H1 (cell line): ENCODE measurements at regions not wholly inside any gene's neighbourhood (a gene's known extent, or its start where the extent isn't known, plus 50 kb on each side); places are given as distances from the start of the nearest gene placed in this dataset.

Experiments used
- CTCF ChIA-PET: fragments of 300-600 bp; sonication (Branson Sonifier 250); formaldehyde crosslinking; loops from one replicate; lab custom pipeline; 2021; ENCODE audit not compliant: partially characterized antibody; lab: Charles Lee
- POLR2A ChIA-PET: fragments of 300-600 bp; sonication (Branson Sonifier 250); formaldehyde crosslinking; loops from one replicate; lab custom pipeline; 2021; ENCODE audit warnings: inconsistent platforms; ENCODE audit not compliant: partially characterized antibody; lab: Charles Lee
- DNase-seq, 2 experiments: peaks; one replicate each; pipeline versions ENCODE4 v3.0.0 to v3.0.0-alpha.2; 2010 to 2022; ENCODE audit warnings: low spot score in 2 of 2, low read depth in 1 of 2, mixed read lengths in 1 of 2
- FAIRE-seq: peaks from 2 replicates; lab custom pipeline; 2011; peaks lifted over from hg19 to GRCh38; lab: Jason Lieb, UNC
- H2AFZ ChIP-seq: 2 replicates; pipeline ENCODE4 v1.8.1; 2012; ENCODE audit warnings: low read length, inconsistent platforms
- H2AK5ac ChIP-seq: 2 replicates; pipeline ENCODE4 v1.6.1; 2013; ENCODE audit warnings: low read depth, low read length
- H2BK120ac ChIP-seq: replicated peaks from 2 replicates; pipeline ENCODE3; 2013; ENCODE audit warnings: low read depth, low read length, inconsistent platforms
- H2BK12ac ChIP-seq: 2 replicates; pipeline ENCODE4 v1.6.1; 2013; ENCODE audit warnings: low read depth, low read length
- H2BK15ac ChIP-seq: 2 replicates; pipeline ENCODE4 v1.6.1; 2013; ENCODE audit warnings: low read length
- H2BK20ac ChIP-seq: 2 replicates; pipeline ENCODE4 v1.6.1; 2013; ENCODE audit warnings: low read length
- H2BK5ac ChIP-seq: 2 replicates; pipeline ENCODE4 v1.6.1; 2013; ENCODE audit warnings: low read depth, low read length
- H3K14ac ChIP-seq: 2 replicates; pipeline ENCODE4 v1.6.1; 2013; ENCODE audit warnings: inconsistent platforms; ENCODE audit not compliant: insufficient read length
- H3K18ac ChIP-seq: 2 replicates; pipeline ENCODE4 v1.6.1; 2013; ENCODE audit warnings: low read length; ENCODE audit errors: extremely low read depth
- H3K23ac ChIP-seq: 2 replicates; pipeline ENCODE4 v1.6.1; 2013; ENCODE audit warnings: inconsistent platforms; ENCODE audit not compliant: insufficient read length
- H3K23me2 ChIP-seq: 2 replicates; pipeline ENCODE4 v1.6.1; 2013; ENCODE audit warnings: low read depth, low read length
- H3K27ac ChIP-seq: 2 replicates; pipeline ENCODE4 v1.6.1; 2011; ENCODE audit warnings: low read depth, low read length, inconsistent platforms
- H3K27me3 ChIP-seq, 4 experiments: replicated peaks in 1 of 4; 1 replicate in 1 of 4; 2 replicates in 3 of 4; pipeline versions ENCODE4 v1.6.1 to v1.8.1; 2011 to 2013; ENCODE audit warnings: low read length in 3 of 4, mild to moderate bottlenecking in 3 of 4, inconsistent platforms in 2 of 4, mixed read lengths in 2 of 4, moderate library complexity in 1 of 4; ENCODE audit not compliant: control insufficient read depth in 3 of 4, insufficient read depth in 3 of 4; ENCODE audit errors: extremely low read depth in 1 of 4
- H3K36me3 ChIP-seq, 4 experiments: 2 replicates each; pipeline versions ENCODE4 v1.6.1 to v1.8.1; 2011 to 2013; ENCODE audit warnings: mild to moderate bottlenecking in 4 of 4, low read length in 3 of 4, moderate library complexity in 2 of 4, control low read depth in 1 of 4, inconsistent platforms in 1 of 4; ENCODE audit not compliant: insufficient read depth in 4 of 4, control insufficient read depth in 2 of 4
- H3K4ac ChIP-seq: replicated peaks from 2 replicates; pipeline ENCODE3; 2013; ENCODE audit warnings: low read length, low read depth, mixed read lengths, inconsistent platforms; ENCODE audit not compliant: insufficient read length
- H3K4me1 ChIP-seq, 4 experiments: replicated peaks in 1 of 4; 1 replicate in 1 of 4; 2 replicates in 3 of 4; pipeline versions ENCODE4 v1.6.1 to v1.8.1; 2011 to 2013; ENCODE audit warnings: low read length in 3 of 4, inconsistent platforms in 2 of 4, mixed read lengths in 1 of 4; ENCODE audit not compliant: insufficient read depth in 4 of 4, control insufficient read depth in 3 of 4
- H3K4me2 ChIP-seq, 2 experiments: 2 replicates each; pipeline versions ENCODE4 v1.6.1 to v1.8.1; 2011 to 2013; ENCODE audit warnings: low read depth in 2 of 2, low read length in 2 of 2, control low read depth in 1 of 2, inconsistent platforms in 1 of 2, mild to moderate bottlenecking in 1 of 2; ENCODE audit not compliant: insufficient read depth in 1 of 2
- H3K4me3 ChIP-seq, 4 experiments: fragments of 200-600, 300-600 bp in 1 of 4; sonication (generic), shearing (Covaris generic), sonication (Bioruptor Twin) in 1 of 4; 2 replicates each; pipeline versions ENCODE4 v1.5.1 to v1.8.1; 2011 to 2016; ENCODE audit warnings: low read length in 4 of 4, low read depth in 3 of 4, control low read depth in 2 of 4, inconsistent platforms in 2 of 4, mild to moderate bottlenecking in 2 of 4, mixed read lengths in 1 of 4, moderate library complexity in 1 of 4; ENCODE audit not compliant: insufficient read depth in 2 of 4; ENCODE audit errors: extremely low read depth in 1 of 4
- H3K56ac ChIP-seq: replicated peaks from 2 replicates; pipeline ENCODE3; 2013; ENCODE audit warnings: low read depth, mild to moderate bottlenecking, mixed read lengths, low read length, inconsistent platforms; ENCODE audit not compliant: insufficient read length
- H3K79me1 ChIP-seq: 2 replicates; pipeline ENCODE4 v1.6.1; 2013; ENCODE audit warnings: low read depth, low read length, control low read depth
- H3K79me2 ChIP-seq, 2 experiments: 2 replicates each; pipeline versions ENCODE4 v1.6.1 to v1.8.1; 2012 to 2013; ENCODE audit warnings: low read length in 2 of 2, mild to moderate bottlenecking in 2 of 2, inconsistent platforms in 1 of 2; ENCODE audit not compliant: insufficient read depth in 2 of 2, control insufficient read depth in 1 of 2
- H3K9ac ChIP-seq, 4 experiments: replicated peaks in 1 of 4; 1 replicate in 1 of 4; 2 replicates in 3 of 4; pipeline versions ENCODE4 v1.6.1 to v1.8.1; 2011 to 2013; ENCODE audit warnings: low read depth in 3 of 4, low read length in 3 of 4, control low read depth in 2 of 4, mild to moderate bottlenecking in 2 of 4, moderate library complexity in 2 of 4, inconsistent platforms in 1 of 4; ENCODE audit errors: extremely low read depth in 1 of 4
- H3K9me3 ChIP-seq, 2 experiments: 2 replicates each; pipeline versions ENCODE4 v1.6.1 to v1.8.1; 2012 to 2013; ENCODE audit warnings: mild to moderate bottlenecking in 2 of 2, moderate library complexity in 2 of 2, control low read depth in 1 of 2, inconsistent platforms in 1 of 2, low read depth in 1 of 2, low read length in 1 of 2, mixed read lengths in 1 of 2; ENCODE audit not compliant: insufficient read depth in 2 of 2
- H4K20me1 ChIP-seq, 2 experiments: replicated peaks in 1 of 2; 2 replicates each; pipeline versions ENCODE3 to v1.8.1; 2011 to 2013; ENCODE audit warnings: inconsistent platforms in 2 of 2, low read length in 2 of 2, mild to moderate bottlenecking in 1 of 2; ENCODE audit not compliant: insufficient read depth in 2 of 2, control insufficient read depth in 1 of 2
- H4K5ac ChIP-seq: 2 replicates; pipeline ENCODE4 v1.6.1; 2013; ENCODE audit warnings: low read length, low read depth, mixed read lengths, inconsistent platforms; ENCODE audit not compliant: insufficient read length
- H4K8ac ChIP-seq: 2 replicates; pipeline ENCODE4 v1.8.0; 2013; ENCODE audit warnings: mild to moderate bottlenecking, moderate library complexity, low read length, inconsistent platforms; ENCODE audit not compliant: insufficient read depth; ENCODE audit errors: extremely low read depth
- H4K91ac ChIP-seq: replicated peaks from 2 replicates; pipeline ENCODE3; 2013; ENCODE audit warnings: low read length, mixed read lengths, inconsistent platforms; ENCODE audit not compliant: insufficient read length
- ATF2 ChIP-seq: IDR thresholded peaks from 2 replicates; pipeline ENCODE4 v1.6.1; 2012; ENCODE audit warnings: low read length, inconsistent platforms
- EP300 ChIP-seq, 2 experiments: IDR thresholded peaks; 1 replicate in 1 of 2; 2 replicates in 1 of 2; pipeline ENCODE4 v1.6.1; 2011 to 2012; ENCODE audit warnings: low read depth in 2 of 2, low read length in 2 of 2, mild to moderate bottlenecking in 2 of 2, borderline replicate concordance in 1 of 2, inconsistent platforms in 1 of 2, moderate library complexity in 1 of 2
- NANOG ChIP-seq: IDR thresholded peaks from 2 replicates; pipeline ENCODE4 v1.6.1; 2011; ENCODE audit warnings: low read length, low read depth, mild to moderate bottlenecking, inconsistent platforms; ENCODE audit not compliant: insufficient read depth, poor library complexity, severe bottlenecking
- SIRT6 ChIP-seq: IDR thresholded peaks from one replicate; pipeline ENCODE4 v1.7.1; 2012; ENCODE audit warnings: low read length, inconsistent platforms
- SIX5 ChIP-seq: IDR thresholded peaks from 2 replicates; pipeline ENCODE4 v1.6.1; 2011; ENCODE audit warnings: mild to moderate bottlenecking, low read depth, low read length
- SUZ12 ChIP-seq: fragments of 200-600 bp; sonication (generic); IDR thresholded peaks from 2 replicates; pipeline ENCODE4 v1.6.1; 2012; ENCODE audit warnings: mild to moderate bottlenecking, inconsistent platforms, low read length, moderate library complexity, mixed read lengths
- TAF1 ChIP-seq: IDR thresholded peaks from 2 replicates; pipeline ENCODE4 v1.6.1; 2011; ENCODE audit warnings: mild to moderate bottlenecking, low read depth, low read length
- whole genome bisulfite sequencing, 2 experiments: shearing (Covaris generic) in 1 of 2; methylation state at CpG; one replicate each; pipeline versions ENCODE4 v1.1.6 to v1.1.7; 2013 to 2015; ENCODE audit warnings: low lambda C conversion rate in 2 of 2, mixed read lengths in 2 of 2, inconsistent platforms in 1 of 2, low coverage in 1 of 2, missing lambda C conversion rate in 1 of 2; ENCODE audit not compliant: insufficient replicate concordance in 2 of 2, insufficient coverage in 1 of 2, insufficient read length in 1 of 2; ENCODE audit errors: extremely low coverage in 1 of 2, missing lambda C conversion rate in 1 of 2; 5-methylcytosine and 5-hydroxymethylcytosine counted together

GRCh38 chr1:58308206-58308605 is 238.3 kb downstream of the OMA1 start:
- DNase-seq, result peak; percentile 5 to 49
- WGBS, 2 experiments, result 50% methylated on average over 1 of the region's 1 CpG; no CpG with 5 or more reads in 1 of the 2 experiments
- Histone ChIP-seq H2AK5ac (no peak overlapping the region), H2AFZ (0 out of 2 replicates have a peak overlapping the region, but pooled peaks have one; percentile 43), H3K27me3 (no peaks in the 10 kb centered on the region), H3K9ac (no peak overlapping the region), H3K23ac (no peak overlapping the region), H2BK5ac (no peak overlapping the region), H4K91ac (no peak overlapping the region), H2BK12ac (no peak overlapping the region), H2BK120ac (no peak overlapping the region), H3K4me1 (peaks cover 4 to 14% (median 8%) of the 10 kb centered on the region in 4 experiments; a peak in 4 of 7 replicates)
- CTCF ChIA-PET, result interaction anchor here (1.0 to 1.2 kb wide), 2 partner anchors 17 to 58 kb away, joined by 3 to 4 read pairs; no protein-coding TSS in a partner anchor
- TF ChIP-seq SIX5 (peak; percentile 24), SUZ12 (no peak), NANOG (no peak), ATF2 (no peak), SIRT6 (no peak), TAF1 (peak; percentile 36; the same call in 1 of the 2 replicates), EP300 (IDR thresholded peaks at IDR 0.05; ENCODE audit: borderline replicate concordance in 1 of 2, low read depth in 2 of 2, low read length in 2 of 2) (no peak)
- TF ChIP-seq, all 59 proteins: peak for 2
- H4K5ac ChIP-seq, result no peak overlapping the region
- H3K56ac ChIP-seq, result no peak overlapping the region
- H3K23me2 ChIP-seq, result no peaks in the 10 kb centered on the region
- no peak overlapping the region for H3K4me3 ChIP-seq
- H3K36me3 ChIP-seq, result no peaks in the 10 kb centered on the region
- no peaks in the 10 kb centered on the region for H3K79me1 ChIP-seq
- H2BK20ac ChIP-seq, result no peak overlapping the region
- no peak overlapping the region for H3K14ac ChIP-seq
- peak; percentile 62 for FAIRE-seq
- H3K27ac ChIP-seq, result no peak overlapping the region
- no peaks in the 10 kb centered on the region for H3K79me2 ChIP-seq
- H4K20me1 ChIP-seq, result no peaks in the 10 kb centered on the region
- H3K9me3 ChIP-seq, result no peaks in the 10 kb centered on the region
- H2BK15ac ChIP-seq, result no peak overlapping the region
- no peak overlapping the region for H4K8ac ChIP-seq
- POLR2A ChIA-PET, result interaction anchor here (0.6 to 1.1 kb wide), 3 partner anchors 10 to 30 kb away, joined by 3 to 5 read pairs (median 3); no protein-coding TSS in a partner anchor
- H3K4me2 ChIP-seq, result peak overlapping the region in 1 of 2 experiments; percentile 27; a peak in 2 of 4 replicates
- H3K4ac ChIP-seq, result no peak overlapping the region
- no peak overlapping the region for H3K18ac ChIP-seq
